ENCODE measurements at regions not wholly inside any gene's neighbourhood (a gene's known extent, or its start where the extent isn't known, plus 50 kb on each side); places are given as distances from the start of the nearest gene placed in this dataset.

- TF ChIP-seq CTCF (conservative IDR thresholded peaks at IDR 0.05) = no peak
- Histone ChIP-seq H3K79me1 (ENCODE audit: insufficient read depth, low read depth, low read length, poor library complexity, severe bottlenecking) (no peaks in the 10 kb centered on the region), H3K4ac (ENCODE audit: low read depth, low read length) (no peak overlapping the region), H2BK20ac (ENCODE audit: low read depth, low read length, poor library complexity, severe bottlenecking) (no peak overlapping the region), H2BK12ac (ENCODE audit: insufficient read length, low read depth, low read length) (no peak overlapping the region), H2BK15ac (ENCODE audit: low read depth, low read length) (no peak overlapping the region), H3K18ac (ENCODE audit: insufficient read length, low read depth, low read length) (no peak overlapping the region), H3K14ac (ENCODE audit: insufficient read depth, low read length) (no peak overlapping the region), H4K91ac (ENCODE audit: insufficient read length, low read depth, low read length) (no peak overlapping the region), H2AK5ac (ENCODE audit: insufficient read length, low read length) (no peak overlapping the region), H3T11ph (ENCODE audit: low read length) (no peak overlapping the region), H3K4me1 (ENCODE audit: insufficient read depth, low read length) (no peaks in the 10 kb centered on the region), H3K9ac (ENCODE audit: extremely low read depth, insufficient read length, low read length) (no peak overlapping the region), H3K23me2 (ENCODE audit: insufficient read length, low read depth, low read length, poor library complexity, severe bottlenecking) (no peaks in the 10 kb centered on the region), H3K27me3 (ENCODE audit: insufficient read depth, low read length) (no peaks in the 10 kb centered on the region), H4K8ac (replicated peaks; ENCODE audit: insufficient read length, low read depth, low read length) (no peak overlapping the region), H2BK120ac (ENCODE audit: low read depth, low read length, poor library complexity, severe bottlenecking) (no peak overlapping the region), H3K23ac (ENCODE audit: insufficient read length, low read depth, low read length) (no peak overlapping the region), H3K9me3 (ENCODE audit: control insufficient read depth, low read depth, low read length) (no peaks in the 10 kb centered on the region), H2AFZ (ENCODE audit: low read length) (no peak overlapping the region), H2BK5ac (ENCODE audit: insufficient read length, low read length) (no peak overlapping the region), H4K5ac (ENCODE audit: insufficient read length, low read depth, low read length) (no peak overlapping the region), H3K56ac (ENCODE audit: insufficient read length, low read depth, low read length) (no peak overlapping the region), H4K20me1 (ENCODE audit: control insufficient read depth, insufficient read depth, insufficient read length) (peaks cover 3% of the 10 kb centered on the region), H3K79me2 (ENCODE audit: insufficient read depth, low read length) (no peaks in the 10 kb centered on the region), H3K27ac (ENCODE audit: insufficient read length, low read depth, low read length) (no peak overlapping the region), H3K4me2 (ENCODE audit: insufficient read depth, insufficient read length, low read length) (no peak overlapping the region)
- H3K4me3 Mint-ChIP-seq = no peak overlapping the region
- no CpG with 5 or more reads among the region's 14 CpGs for WGBS (ENCODE audit: extremely low coverage, insufficient read length, low lambda C conversion rate)
- H3K4me1 Mint-ChIP-seq = peaks cover 7 to 14% of the 10 kb centered on the region in 2 experiments
- no peaks in the 10 kb centered on the region; a peak in 1 of 7 replicates for H3K36me3 Mint-ChIP-seq (ENCODE audit: insufficient read depth in 1 of 3, low read depth in 3 of 3)
- H3K27ac Mint-ChIP-seq = no peak overlapping the region
- DNase-seq = no peak
- H3K27me3 Mint-ChIP-seq (ENCODE audit: low read depth) = peaks cover 12% of the 10 kb centered on the region
- peaks cover 0 to 5% of the 10 kb centered on the region in 2 experiments; a peak in 3 of 5 replicates for H3K9me3 Mint-ChIP-seq
These were observed 145.2 kb downstream of the RBFOX3 start for GRCh38 chr17:79465681-79466025.

Measured in H9 (cell line).